Right lobe of liver (tissue), 4 donors: ENCODE measurements at regions not wholly inside any gene's neighbourhood (a gene's known extent, or its start where the extent isn't known, plus 50 kb on each side); places are given as distances from the start of the nearest gene placed in this dataset.

Source experiments
- POLR2A ChIP-seq: fragments of 450-650 bp; IDR thresholded peaks from one replicate; pipeline ENCODE4 v1.6.1; 2017; ENCODE audit warnings: antibody characterized with exemption, mild to moderate bottlenecking
- TF ChIP-seq, protein P1 (sequence below), 4 donors: fragments of 200-600 bp in 3 of 4; fragments of 450-650 bp in 1 of 4; IDR thresholded peaks; one replicate each; pipeline versions ENCODE4 v1.5.1 to v1.8.0; 2016 to 2022; ENCODE audit warnings: antibody characterized with exemption in 4 of 4, mild to moderate bottlenecking in 2 of 4
- donor health status: DM: no; HTN: no; CAD: no.
- donor health status: DM: no; HTN: no; CAD: no.
- donor health status: DM: no; HTN: yes; CAD: no.

DNA sequence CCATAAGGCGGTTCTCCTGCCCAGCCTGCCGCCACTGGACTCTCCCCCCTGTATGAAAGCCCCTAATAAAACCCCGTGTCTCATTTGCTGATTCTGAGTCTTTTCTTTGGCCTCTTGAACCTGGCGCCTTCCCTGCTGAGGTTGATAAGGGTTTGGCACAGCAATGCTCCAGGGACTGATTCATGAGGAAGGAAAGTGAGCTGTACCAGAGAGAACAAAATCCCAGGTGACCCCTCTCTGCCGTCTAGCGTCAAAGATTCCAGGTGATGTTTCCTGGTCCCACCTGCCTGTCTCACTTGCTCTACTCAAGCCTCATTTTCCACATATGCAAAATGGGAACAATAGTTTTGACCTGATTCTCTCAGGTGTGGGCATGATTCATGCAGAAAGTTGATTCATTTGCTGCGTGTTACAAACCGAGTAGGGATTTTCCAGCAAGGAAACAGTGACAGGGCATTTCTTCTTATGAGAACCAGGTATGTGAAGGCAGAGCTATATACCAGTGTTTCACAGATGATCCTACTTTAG, 730.6 kb upstream of the IGFBP3 start:
- TF ChIP-seq, protein P1, sequence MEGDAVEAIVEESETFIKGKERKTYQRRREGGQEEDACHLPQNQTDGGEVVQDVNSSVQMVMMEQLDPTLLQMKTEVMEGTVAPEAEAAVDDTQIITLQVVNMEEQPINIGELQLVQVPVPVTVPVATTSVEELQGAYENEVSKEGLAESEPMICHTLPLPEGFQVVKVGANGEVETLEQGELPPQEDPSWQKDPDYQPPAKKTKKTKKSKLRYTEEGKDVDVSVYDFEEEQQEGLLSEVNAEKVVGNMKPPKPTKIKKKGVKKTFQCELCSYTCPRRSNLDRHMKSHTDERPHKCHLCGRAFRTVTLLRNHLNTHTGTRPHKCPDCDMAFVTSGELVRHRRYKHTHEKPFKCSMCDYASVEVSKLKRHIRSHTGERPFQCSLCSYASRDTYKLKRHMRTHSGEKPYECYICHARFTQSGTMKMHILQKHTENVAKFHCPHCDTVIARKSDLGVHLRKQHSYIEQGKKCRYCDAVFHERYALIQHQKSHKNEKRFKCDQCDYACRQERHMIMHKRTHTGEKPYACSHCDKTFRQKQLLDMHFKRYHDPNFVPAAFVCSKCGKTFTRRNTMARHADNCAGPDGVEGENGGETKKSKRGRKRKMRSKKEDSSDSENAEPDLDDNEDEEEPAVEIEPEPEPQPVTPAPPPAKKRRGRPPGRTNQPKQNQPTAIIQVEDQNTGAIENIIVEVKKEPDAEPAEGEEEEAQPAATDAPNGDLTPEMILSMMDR (IDR thresholded peaks at IDR 0.05): no peak
- no peak for TF ChIP-seq POLR2A
